MM.1S (cell line): ENCODE measurements at regions not wholly inside any gene's neighbourhood (a gene's known extent, or its start where the extent isn't known, plus 50 kb on each side); places are given as distances from the start of the nearest gene placed in this dataset.

Experiments
- EZH2 ChIP-seq: fragments of 300-600 bp; sonication (generic); optimal IDR thresholded peaks from 2 replicates; pipeline ENCODE3; 2017; ENCODE audit warnings: low read depth, mild to moderate bottlenecking, antibody characterized with exemption, low read length, mixed read lengths
- TF ChIP-seq, protein P1 (sequence below): fragments of 300-600 bp; sonication (generic); IDR thresholded peaks from 2 replicates; pipeline ENCODE4 v1.5.1; 2016; ENCODE audit warnings: antibody characterized with exemption, low read length, mixed read lengths

DNA sequence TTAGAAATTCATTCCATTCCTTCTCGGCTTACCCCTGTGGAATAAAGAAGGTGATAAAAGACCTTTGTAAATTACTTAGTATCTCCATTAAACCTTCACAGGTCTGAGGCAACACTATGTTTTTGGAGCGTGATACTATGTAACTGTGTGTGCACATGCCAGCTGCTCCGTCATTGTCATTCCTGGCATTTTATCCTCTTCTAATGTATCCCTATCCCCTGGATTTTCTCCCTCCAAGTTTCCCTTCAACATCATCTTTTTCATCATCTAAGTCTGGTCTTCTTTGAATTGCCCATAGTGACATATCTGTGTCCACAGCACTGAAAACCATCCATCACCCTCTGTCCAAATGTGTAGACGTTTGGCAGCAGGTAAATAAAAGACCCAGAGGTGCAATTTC is 125.7 kb downstream of the TEX36 start:
- TF ChIP-seq, protein P1, sequence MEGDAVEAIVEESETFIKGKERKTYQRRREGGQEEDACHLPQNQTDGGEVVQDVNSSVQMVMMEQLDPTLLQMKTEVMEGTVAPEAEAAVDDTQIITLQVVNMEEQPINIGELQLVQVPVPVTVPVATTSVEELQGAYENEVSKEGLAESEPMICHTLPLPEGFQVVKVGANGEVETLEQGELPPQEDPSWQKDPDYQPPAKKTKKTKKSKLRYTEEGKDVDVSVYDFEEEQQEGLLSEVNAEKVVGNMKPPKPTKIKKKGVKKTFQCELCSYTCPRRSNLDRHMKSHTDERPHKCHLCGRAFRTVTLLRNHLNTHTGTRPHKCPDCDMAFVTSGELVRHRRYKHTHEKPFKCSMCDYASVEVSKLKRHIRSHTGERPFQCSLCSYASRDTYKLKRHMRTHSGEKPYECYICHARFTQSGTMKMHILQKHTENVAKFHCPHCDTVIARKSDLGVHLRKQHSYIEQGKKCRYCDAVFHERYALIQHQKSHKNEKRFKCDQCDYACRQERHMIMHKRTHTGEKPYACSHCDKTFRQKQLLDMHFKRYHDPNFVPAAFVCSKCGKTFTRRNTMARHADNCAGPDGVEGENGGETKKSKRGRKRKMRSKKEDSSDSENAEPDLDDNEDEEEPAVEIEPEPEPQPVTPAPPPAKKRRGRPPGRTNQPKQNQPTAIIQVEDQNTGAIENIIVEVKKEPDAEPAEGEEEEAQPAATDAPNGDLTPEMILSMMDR, result no peak
- no peak for TF ChIP-seq EZH2
